Right kidney (tissue), 1 donor: ENCODE measurements at regions not wholly inside any gene's neighbourhood (a gene's known extent, or its start where the extent isn't known, plus 50 kb on each side); places are given as distances from the start of the nearest gene placed in this dataset.

ENCODE experiments used
- DNase-seq: peaks from one replicate; pipeline ENCODE4 v3.0.0-alpha.2; 2016

GRCh38 chr18:79627750-79628294, 51.8 kb upstream of the CTDP1 start:
- DNase-seq: no peak

- DNase-seq: no peak
Measured at GRCh38 chr18:79628416-79629248, 51.0 kb upstream of the CTDP1 start.

GRCh38 chr18:79629249-79629558, 50.4 kb upstream of the CTDP1 start:
- DNase-seq: no peak

- no peak for DNase-seq
Measured at GRCh38 chr18:79629606-79630005, 50.0 kb upstream of the CTDP1 start.
